AG04449 (cell line): ENCODE measurements at regions not wholly inside any gene's neighbourhood (a gene's known extent, or its start where the extent isn't known, plus 50 kb on each side); places are given as distances from the start of the nearest gene placed in this dataset.
"Not testable (repeated sequence)": the region's sequence is repeated elsewhere in the genome, so short reads cannot be mapped to it uniquely, and the experiment has no call there.

Experiments
- CTCF ChIA-PET: fragments of 350-600 bp; formaldehyde crosslinking; extraction: SDS; loops from one replicate; lab custom pipeline; 2021; ENCODE audit warnings: antibody characterized with exemption; lab: Yijun Ruan, JAX
- POLR2A ChIA-PET: fragments of 400-600, 350-600 bp; formaldehyde crosslinking; extraction: SDS; loops from one replicate; lab custom pipeline; 2020; ENCODE audit warnings: antibody characterized with exemption, inconsistent platforms; lab: Yijun Ruan, JAX
- DNase-seq: peaks from one replicate; pipeline ENCODE4 v3.0.0-alpha.2; 2010; ENCODE audit warnings: low read depth, low spot score
- H3K4me3 ChIP-seq: 2 replicates; pipeline ENCODE4 v1.5.1; 2011; ENCODE audit warnings: low read depth, mild to moderate bottlenecking, control low read depth, low read length
- TF ChIP-seq, protein P1 (sequence below): IDR thresholded peaks from one replicate; pipeline ENCODE4 v1.5.1; 2011; ENCODE audit warnings: mild to moderate bottlenecking, moderate library complexity, low read length, control low read depth, inconsistent platforms; ENCODE audit not compliant: insufficient read depth; ENCODE audit errors: missing control alignments

DNA sequence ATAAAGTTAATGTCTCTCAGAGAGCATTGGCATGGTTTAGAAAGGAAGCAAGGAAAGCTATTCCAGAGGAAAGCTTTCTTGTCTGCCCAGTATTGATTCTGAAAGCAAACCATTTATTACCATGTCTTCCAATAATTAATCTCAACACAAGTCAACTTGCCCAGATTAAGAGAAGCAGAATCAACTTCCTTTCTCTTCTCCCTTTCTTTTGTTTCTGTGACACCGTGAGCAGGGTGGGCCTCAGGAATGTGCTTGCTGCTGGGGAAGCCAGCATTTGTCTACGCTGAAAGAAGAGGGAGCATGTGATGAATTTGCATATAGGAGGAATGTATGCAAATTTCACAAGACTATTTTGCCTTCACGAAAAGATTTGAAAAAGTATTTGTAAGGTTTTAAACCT, 368.6 kb upstream of the ROPN1 start:
- POLR2A ChIA-PET = no interaction called here
- TF ChIP-seq, protein P1, sequence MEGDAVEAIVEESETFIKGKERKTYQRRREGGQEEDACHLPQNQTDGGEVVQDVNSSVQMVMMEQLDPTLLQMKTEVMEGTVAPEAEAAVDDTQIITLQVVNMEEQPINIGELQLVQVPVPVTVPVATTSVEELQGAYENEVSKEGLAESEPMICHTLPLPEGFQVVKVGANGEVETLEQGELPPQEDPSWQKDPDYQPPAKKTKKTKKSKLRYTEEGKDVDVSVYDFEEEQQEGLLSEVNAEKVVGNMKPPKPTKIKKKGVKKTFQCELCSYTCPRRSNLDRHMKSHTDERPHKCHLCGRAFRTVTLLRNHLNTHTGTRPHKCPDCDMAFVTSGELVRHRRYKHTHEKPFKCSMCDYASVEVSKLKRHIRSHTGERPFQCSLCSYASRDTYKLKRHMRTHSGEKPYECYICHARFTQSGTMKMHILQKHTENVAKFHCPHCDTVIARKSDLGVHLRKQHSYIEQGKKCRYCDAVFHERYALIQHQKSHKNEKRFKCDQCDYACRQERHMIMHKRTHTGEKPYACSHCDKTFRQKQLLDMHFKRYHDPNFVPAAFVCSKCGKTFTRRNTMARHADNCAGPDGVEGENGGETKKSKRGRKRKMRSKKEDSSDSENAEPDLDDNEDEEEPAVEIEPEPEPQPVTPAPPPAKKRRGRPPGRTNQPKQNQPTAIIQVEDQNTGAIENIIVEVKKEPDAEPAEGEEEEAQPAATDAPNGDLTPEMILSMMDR = no peak
- H3K4me3 ChIP-seq = no peak overlapping the region
- no peak for DNase-seq
- CTCF ChIA-PET = interaction anchor here (1.2 to 3.1 kb wide), 6 partner anchors 9 to 327 kb away, joined by 3 to 23 read pairs (median 9); partner anchors contain the start of gene KALRN

DNA sequence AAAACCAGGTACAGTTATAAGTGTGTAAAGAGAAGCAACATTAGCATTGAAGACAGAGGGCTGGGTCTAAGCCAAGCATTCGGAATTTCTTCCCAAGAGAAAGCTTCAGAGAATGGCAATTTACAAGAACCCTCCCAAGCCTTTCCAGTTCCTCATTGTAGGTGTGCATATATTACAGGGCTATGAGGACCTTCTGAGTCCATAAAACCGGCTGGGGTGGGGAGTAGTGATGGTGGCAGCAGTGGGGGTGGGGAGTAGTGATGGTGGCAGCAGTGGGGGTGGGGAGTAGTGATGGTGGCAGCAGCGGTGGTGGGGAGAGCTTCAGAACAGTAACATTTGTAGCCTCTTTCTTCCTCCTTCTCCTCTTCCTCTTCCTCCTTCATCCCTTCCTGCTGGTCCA, 368.7 kb upstream of the UMPS start:
- ChIA-PET POLR2A (no interaction called here), CTCF (interaction anchor here (1.0 to 4.6 kb wide), 2 partner anchors 10 to 188 kb away, joined by 3 to 40 read pairs; no protein-coding TSS in a partner anchor)
- DNase-seq = no peak
- TF ChIP-seq, protein P1 = no peak
- H3K4me3 ChIP-seq = no peak overlapping the region

GRCh38 chr3:124362455-124362854, 367.8 kb upstream of the UMPS start:
- DNase-seq = no peak
- ChIA-PET CTCF (interaction anchor here (0.9 to 4.6 kb wide), 6 partner anchors 10 to 197 kb away, joined by 3 to 40 read pairs (median 4); no protein-coding TSS in a partner anchor), POLR2A (no interaction called here)
- TF ChIP-seq, protein P1 = no peak
- no peak overlapping the region for H3K4me3 ChIP-seq

GRCh38 chr3:124363476-124363875, 366.8 kb upstream of the UMPS start:
- DNase-seq = peak; percentile 68
- no peak overlapping the region for H3K4me3 ChIP-seq
- POLR2A ChIA-PET = no interaction called here
- CTCF ChIA-PET = interaction anchor here (1.1 to 4.6 kb wide), 6 partner anchors 9 to 196 kb away, joined by 3 to 40 read pairs (median 4); no protein-coding TSS in a partner anchor
- TF ChIP-seq, protein P1 = no peak

GRCh38 chr3:124364317-124365020, 365.8 kb upstream of the UMPS start:
- H3K4me3 ChIP-seq = no peak overlapping the region
- POLR2A ChIA-PET = no interaction called here
- CTCF ChIA-PET = interaction anchor here (1.0 to 4.6 kb wide), 7 partner anchors 13 to 201 kb away, joined by 3 to 40 read pairs (median 3); no protein-coding TSS in a partner anchor
- TF ChIP-seq, protein P1 = no peak
- DNase-seq = no peak

DNA sequence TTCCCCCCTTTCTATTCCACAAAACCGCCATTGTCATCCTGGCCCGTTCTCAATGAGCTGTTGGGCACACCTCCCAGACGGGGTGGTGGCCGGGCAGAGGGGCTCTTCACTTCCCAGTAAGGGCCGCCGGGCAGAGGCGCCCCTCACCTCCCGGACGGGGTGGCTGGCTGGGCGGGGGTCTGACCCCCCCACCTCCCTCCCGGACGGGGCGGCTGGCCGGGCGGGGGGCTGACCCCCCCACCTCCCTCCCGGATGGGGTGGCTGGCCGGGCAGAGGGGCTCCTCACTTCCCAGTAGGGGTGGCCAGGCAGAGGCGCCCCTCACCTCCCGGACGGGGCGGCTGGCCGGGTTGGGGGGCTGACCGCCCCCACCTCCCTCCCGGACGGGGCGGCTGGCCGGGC, 363.6 kb upstream of the UMPS start:
- DNase-seq, H3K4me3 ChIP-seq, POLR2A ChIA-PET, CTCF ChIA-PET: not testable (repeated sequence)
